Large intestine (tissue), 3 donors: ENCODE measurements at regions not wholly inside any gene's neighbourhood (a gene's known extent, or its start where the extent isn't known, plus 50 kb on each side); places are given as distances from the start of the nearest gene placed in this dataset.

Experiments
- DNase-seq, 2 donors: peaks; one replicate each; pipeline versions ENCODE4 v3.0.0 to v3.0.0-alpha.2; 2013
- H3K27ac ChIP-seq: one replicate; pipeline ENCODE4 v1.5.1; 2013; ENCODE audit warnings: low read length
- H3K27me3 ChIP-seq: 2 replicates; pipeline ENCODE4 v1.6.1; 2013; ENCODE audit warnings: low read length; ENCODE audit not compliant: control insufficient read depth, insufficient read depth
- H3K36me3 ChIP-seq: 2 replicates; pipeline ENCODE4 v1.6.1; 2013; ENCODE audit warnings: low read length; ENCODE audit not compliant: control insufficient read depth, insufficient read depth
- H3K4me1 ChIP-seq: one replicate; pipeline ENCODE4 v1.6.1; 2013; ENCODE audit warnings: low read length; ENCODE audit not compliant: control insufficient read depth, insufficient read depth
- H3K4me3 ChIP-seq: one replicate; pipeline ENCODE4 v1.5.1; 2013; ENCODE audit warnings: low read length
- H3K9me3 ChIP-seq: one replicate; pipeline ENCODE4 v1.6.1; 2013; ENCODE audit warnings: mild to moderate bottlenecking, low read depth, low read length, moderate library complexity; ENCODE audit not compliant: control insufficient read depth
- WGBS: methylation state at CpG from one replicate; pipeline ENCODE4 v1.1.5; 2013; ENCODE audit warnings: low lambda C conversion rate; ENCODE audit not compliant: insufficient coverage; 5-methylcytosine and 5-hydroxymethylcytosine counted together

DNA sequence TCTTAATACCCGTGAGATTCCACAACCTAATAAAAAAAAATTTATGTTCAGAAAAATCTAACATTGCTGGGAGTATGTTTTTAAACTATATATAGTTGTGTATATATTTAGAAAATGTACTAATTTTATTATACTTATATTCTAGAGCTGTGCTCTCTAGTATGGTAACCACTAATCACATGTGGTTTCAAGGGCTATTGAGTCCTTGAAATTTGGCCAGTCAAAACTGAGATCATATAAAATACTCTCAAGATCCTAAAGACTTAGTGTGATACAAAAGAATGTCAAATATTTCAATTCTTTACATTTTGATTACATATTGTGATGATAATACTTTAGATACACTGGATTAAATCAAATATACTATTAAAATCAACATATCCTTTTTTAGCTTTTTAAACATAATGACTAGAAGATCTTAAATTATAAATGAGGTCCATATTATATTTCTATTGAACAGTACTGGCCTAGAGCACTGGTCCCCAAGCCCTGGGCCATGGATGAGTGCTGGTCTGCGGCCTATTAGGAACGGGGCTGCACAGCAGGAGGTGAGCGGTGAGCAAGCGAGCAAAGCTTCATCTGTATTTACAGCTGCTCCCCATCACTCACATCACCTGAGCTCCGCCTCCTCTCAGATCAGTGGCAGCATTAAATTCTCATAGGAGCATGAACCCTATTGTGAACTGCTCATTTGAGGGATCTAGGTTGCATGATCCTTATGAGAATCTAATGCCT, 176.5 kb upstream of the NBEA start:
- H3K27ac ChIP-seq = no peak overlapping the region
- H3K9me3 ChIP-seq = no peaks in the 10 kb centered on the region
- no peaks in the 10 kb centered on the region for H3K4me1 ChIP-seq
- H3K36me3 ChIP-seq = no peaks in the 10 kb centered on the region
- no peak overlapping the region for H3K4me3 ChIP-seq
- H3K27me3 ChIP-seq = no peaks in the 10 kb centered on the region
- DNase-seq = no peak
- no CpG with 5 or more reads among the region's 6 CpGs for WGBS

DNA sequence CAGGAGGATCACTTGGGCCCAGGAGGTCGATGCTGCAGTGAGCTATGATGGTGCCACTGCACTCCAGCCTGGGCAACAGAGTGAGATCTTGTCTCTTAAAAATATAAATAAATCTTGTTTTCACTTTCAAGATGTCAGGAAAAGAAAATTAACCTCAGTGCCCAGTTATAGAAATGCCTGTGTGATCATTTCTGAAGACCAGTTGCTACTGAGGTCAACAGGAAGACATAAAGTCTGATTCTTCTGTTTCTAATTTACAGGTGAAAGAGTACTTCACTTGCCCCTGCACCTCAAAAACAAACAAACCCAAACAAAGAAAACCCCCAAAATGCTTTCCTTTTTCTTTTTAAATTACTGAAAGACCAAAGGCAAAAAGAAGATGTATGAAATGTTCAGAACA, 174.3 kb upstream of the NBEA start:
- Histone ChIP-seq H3K27me3 (no peaks in the 10 kb centered on the region), H3K4me1 (no peaks in the 10 kb centered on the region), H3K9me3 (no peaks in the 10 kb centered on the region), H3K27ac (no peak overlapping the region), H3K36me3 (no peaks in the 10 kb centered on the region), H3K4me3 (no peak overlapping the region)
- no CpG with 5 or more reads among the region's 1 CpG for WGBS
- no peak for DNase-seq

DNA sequence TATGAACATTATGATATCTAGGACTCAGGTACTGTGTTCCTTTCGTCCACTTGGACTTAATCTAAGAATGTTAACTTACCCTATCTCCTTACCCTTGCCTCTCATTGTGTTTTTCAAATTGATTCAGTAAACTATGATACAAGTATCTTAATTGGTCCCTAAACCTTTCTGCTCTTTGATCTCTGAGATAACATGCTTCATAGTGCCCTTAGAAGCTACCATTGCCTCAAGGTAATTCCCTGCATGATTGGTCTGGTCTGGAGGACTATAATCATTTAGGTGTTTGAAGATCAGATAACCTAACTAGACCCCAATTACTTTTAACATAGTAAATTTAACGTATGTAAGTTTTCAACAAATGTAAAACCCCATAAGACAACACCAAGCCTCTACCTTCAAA, 169.9 kb upstream of the NBEA start:
- DNase-seq = no peak
- Histone ChIP-seq H3K4me3 (no peak overlapping the region), H3K27me3 (no peaks in the 10 kb centered on the region), H3K36me3 (no peaks in the 10 kb centered on the region), H3K4me1 (no peaks in the 10 kb centered on the region), H3K9me3 (no peaks in the 10 kb centered on the region), H3K27ac (no peak overlapping the region)
- 20% methylated on average over 1 of the region's 2 CpGs for WGBS

DNA sequence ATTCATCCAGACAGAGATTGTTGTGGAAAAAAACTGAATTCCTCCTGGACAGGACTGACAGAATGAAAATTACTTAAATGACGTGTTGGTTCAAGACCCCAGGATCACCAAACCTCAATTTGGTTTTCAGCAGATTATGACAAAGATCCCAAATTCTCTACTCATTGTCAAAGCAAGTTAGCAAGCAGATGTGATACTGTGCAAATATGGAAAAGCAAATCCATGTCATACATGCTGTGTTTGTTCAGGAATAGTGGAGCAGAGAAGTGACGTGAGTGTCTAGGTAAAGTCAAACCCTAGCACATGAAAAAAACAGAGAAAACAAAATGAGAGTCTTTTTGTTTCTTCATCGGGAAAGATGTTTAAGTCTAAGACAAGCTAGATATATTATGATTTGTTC, 169.2 kb upstream of the NBEA start:
- H3K9me3 ChIP-seq = no peaks in the 10 kb centered on the region
- H3K36me3 ChIP-seq = no peaks in the 10 kb centered on the region
- no peak overlapping the region for H3K27ac ChIP-seq
- H3K4me1 ChIP-seq = no peaks in the 10 kb centered on the region
- no peak overlapping the region for H3K4me3 ChIP-seq
- WGBS = 23% methylated on average over 1 of the region's 3 CpGs
- H3K27me3 ChIP-seq = no peaks in the 10 kb centered on the region
- DNase-seq = no peak

DNA sequence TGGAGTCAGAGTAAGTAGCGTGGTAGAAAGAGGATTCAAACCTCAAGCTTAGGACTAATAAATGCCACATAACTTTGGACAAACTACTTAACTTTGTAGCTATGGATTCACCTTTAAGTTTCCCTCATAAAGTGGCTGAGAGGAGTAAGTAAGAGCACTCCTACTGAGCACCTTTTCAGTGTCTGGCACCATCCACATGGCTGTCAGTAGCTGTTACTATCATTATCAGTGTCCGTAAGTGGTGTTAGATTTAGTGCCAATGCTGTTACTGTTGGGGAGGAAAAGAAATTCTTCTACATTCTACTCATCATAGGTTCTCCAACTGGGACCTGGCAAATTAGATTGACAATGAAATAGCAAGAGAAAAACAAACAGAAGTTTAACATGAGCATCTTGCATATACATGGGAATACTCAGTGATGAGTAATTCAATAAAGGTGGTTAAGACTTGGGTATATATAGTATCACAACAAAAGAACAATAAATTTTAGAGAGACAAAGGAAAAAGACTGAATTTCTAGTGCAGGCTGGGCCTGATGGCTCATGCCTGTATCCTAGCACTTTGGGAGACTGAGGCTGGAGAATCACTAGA, 165.6 kb upstream of the NBEA start:
- no peak overlapping the region for H3K27ac ChIP-seq
- no CpG with 5 or more reads among the region's 2 CpGs for WGBS
- H3K4me3 ChIP-seq = no peak overlapping the region
- no peak for DNase-seq
- H3K27me3 ChIP-seq = no peaks in the 10 kb centered on the region
- H3K9me3 ChIP-seq = no peaks in the 10 kb centered on the region
- no peaks in the 10 kb centered on the region for H3K36me3 ChIP-seq
- no peaks in the 10 kb centered on the region for H3K4me1 ChIP-seq

DNA sequence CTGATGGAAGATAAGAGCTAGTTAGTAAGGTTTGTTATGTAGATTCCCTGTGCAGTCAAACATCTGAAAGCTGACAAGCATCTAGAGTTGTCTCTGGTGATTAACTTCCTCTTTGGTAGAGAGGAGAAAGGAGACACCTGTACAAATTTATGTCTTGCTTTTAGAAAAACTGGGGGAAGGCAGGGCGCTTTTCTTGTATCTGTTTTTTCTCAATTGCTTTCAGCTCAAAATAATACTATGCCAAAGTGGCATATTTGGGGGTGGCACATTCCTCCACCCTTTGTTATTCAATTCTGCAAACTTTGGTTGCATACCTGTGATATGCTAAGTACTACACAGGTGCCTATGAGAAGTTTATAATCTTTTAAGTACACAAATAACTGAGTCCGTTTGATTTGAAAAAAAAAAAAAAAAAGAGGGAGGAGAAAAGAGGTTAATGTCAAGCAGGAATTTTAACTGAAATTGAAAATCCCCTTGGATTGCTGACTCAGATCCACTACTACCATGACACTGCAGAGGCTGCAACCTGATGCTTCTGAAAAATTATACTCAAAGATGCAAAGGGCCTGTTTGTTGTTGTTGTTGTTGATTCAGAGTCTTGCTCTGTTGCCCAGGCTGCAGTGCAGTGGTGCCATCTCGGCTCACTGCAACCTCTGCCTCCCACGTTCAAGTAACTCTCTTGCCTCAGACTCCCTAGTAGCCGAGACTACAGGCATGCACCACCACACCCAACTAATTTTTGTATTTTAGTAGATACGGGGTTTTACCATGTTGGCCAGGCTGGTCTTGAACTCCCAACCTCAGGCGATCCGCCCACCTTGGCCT, 164.8 kb upstream of the NBEA start:
- DNase-seq = no peak
- no peak overlapping the region for H3K27ac ChIP-seq
- H3K9me3 ChIP-seq = peaks cover 3% of the 10 kb centered on the region
- no peak overlapping the region for H3K4me3 ChIP-seq
- 43% methylated on average over 1 of the region's 8 CpGs for WGBS
- H3K36me3 ChIP-seq = no peaks in the 10 kb centered on the region
- H3K4me1 ChIP-seq = no peaks in the 10 kb centered on the region
- no peaks in the 10 kb centered on the region for H3K27me3 ChIP-seq

DNA sequence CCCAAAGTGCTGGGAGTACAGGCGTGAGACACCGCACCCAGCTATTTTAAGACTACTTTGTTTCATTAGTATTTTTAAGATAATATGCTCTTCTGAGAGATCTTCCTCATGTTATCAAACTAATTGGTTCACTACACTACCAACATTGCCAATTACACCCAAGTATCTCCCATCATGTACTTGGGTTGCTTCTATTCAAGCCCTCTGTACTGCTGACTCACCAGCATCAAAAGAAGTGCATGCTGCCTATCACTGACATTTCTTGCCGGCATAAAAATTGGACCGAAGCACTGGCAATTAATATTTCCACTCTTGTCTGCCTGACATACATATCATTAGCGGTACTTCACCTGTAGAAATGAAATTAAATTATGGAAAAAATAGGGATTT, 164.2 kb upstream of the NBEA start:
- DNase-seq = no peak
- Histone ChIP-seq H3K4me1 (no peaks in the 10 kb centered on the region), H3K27ac (no peak overlapping the region), H3K9me3 (peaks cover 3% of the 10 kb centered on the region), H3K4me3 (no peak overlapping the region), H3K36me3 (no peaks in the 10 kb centered on the region), H3K27me3 (no peaks in the 10 kb centered on the region)
- WGBS = 95% methylated on average over 4 of the region's 5 CpGs

DNA sequence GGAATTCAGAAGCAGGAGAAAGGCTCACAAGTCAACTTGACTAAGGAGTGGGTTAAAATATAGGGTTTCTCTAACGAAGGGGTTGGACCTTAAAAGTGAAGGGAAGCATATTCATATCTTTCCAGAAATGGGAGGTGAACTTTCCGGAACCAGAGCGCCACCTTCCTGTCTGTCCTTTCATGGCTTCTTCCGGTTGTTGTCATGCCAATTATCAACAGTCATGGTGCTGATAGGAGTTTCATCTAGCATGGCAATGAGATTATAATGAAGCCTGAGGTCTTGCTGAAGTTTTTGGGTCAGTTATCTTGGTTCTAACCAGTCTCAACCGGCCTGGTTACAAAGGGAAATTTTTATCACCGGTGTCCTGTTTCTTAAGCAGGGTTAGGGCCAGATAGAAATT, 162.9 kb upstream of the NBEA start:
- H3K27me3 ChIP-seq = no peaks in the 10 kb centered on the region
- H3K9me3 ChIP-seq = peaks cover 3% of the 10 kb centered on the region
- H3K27ac ChIP-seq = no peak overlapping the region
- H3K36me3 ChIP-seq = no peaks in the 10 kb centered on the region
- no peak for DNase-seq
- no peak overlapping the region for H3K4me3 ChIP-seq
- no peaks in the 10 kb centered on the region for H3K4me1 ChIP-seq
- WGBS = 60% methylated on average over 1 of the region's 6 CpGs

DNA sequence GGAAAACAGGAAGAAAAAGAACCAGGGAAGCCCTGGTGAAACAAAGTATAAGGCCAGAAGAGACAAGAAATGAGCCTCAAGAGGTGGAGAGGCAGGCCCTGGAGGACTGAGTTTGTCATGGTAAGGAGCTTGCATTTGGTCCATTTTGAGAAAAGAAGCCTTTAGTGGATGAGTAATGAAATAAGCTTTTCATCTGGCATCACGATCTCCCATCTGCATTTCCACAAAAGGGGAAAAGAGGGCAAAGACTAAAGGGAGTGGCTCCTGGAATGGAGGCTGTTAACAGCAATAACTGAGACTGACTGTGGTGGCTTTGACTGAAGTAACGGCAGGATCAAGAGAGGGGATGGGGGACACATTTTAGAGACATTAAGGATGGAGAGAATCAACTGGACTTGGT, 148.8 kb upstream of the NBEA start:
- Histone ChIP-seq H3K9me3 (peaks cover 6% of the 10 kb centered on the region), H3K36me3 (no peaks in the 10 kb centered on the region), H3K27me3 (no peaks in the 10 kb centered on the region), H3K4me1 (no peaks in the 10 kb centered on the region), H3K4me3 (no peak overlapping the region), H3K27ac (no peak overlapping the region)
- DNase-seq = no peak
- WGBS = 88% methylated on average over 1 of the region's 2 CpGs

DNA sequence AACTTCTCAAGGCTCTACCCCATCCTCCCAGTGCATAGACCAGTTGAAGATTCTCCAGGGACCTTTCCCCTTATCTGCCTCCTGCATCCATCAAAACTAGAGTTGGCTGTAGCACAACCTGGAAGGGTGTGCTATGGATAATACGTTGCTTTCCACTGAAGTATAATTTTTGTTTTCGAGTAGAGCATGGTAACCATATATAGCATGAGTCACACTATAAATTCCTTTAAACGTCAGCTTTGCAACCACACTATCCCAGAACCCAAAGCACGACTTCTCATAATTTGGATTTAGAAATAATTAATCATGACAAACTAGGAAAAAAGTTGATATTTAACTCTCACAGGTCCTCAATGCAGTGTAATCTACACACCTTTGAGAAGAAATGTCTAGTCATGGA, 138.3 kb upstream of the NBEA start:
- no peaks in the 10 kb centered on the region for H3K4me1 ChIP-seq
- 90% methylated on average over 2 of the region's 4 CpGs for WGBS
- no peaks in the 10 kb centered on the region for H3K27me3 ChIP-seq

More for the DNA sequence above, 138.3 kb upstream of the NBEA start:
- DNase-seq = no peak
- H3K36me3 ChIP-seq = no peaks in the 10 kb centered on the region
- H3K9me3 ChIP-seq = no peaks in the 10 kb centered on the region
- H3K4me3 ChIP-seq = no peak overlapping the region
- H3K27ac ChIP-seq = no peak overlapping the region
